Spleen (tissue), 7 donors: ENCODE measurements at regions not wholly inside any gene's neighbourhood (a gene's known extent, or its start where the extent isn't known, plus 50 kb on each side); places are given as distances from the start of the nearest gene placed in this dataset.

Experiments
- CTCF ChIP-seq, 11 experiments: fragments of 200-600 bp in 7 of 11; fragments of 450-650 bp in 4 of 11; sonication (generic) in 4 of 11; IDR thresholded peaks in 8 of 11; conservative IDR thresholded peaks in 3 of 11; 1 replicate in 7 of 11; 2 replicates in 4 of 11; pipeline versions ENCODE4 v1.4.0 to v1.8.0; 2016 to 2021; ENCODE audit warnings: antibody characterized with exemption in 11 of 11, inconsistent platforms in 4 of 11, mild to moderate bottlenecking in 1 of 11
- POLR2A ChIP-seq, 3 donors: fragments of 450-650 bp; IDR thresholded peaks; one replicate each; pipeline ENCODE4 v1.5.1; 2017; ENCODE audit warnings: antibody characterized with exemption in 3 of 3, mild to moderate bottlenecking in 1 of 3
- POLR2AphosphoS5 ChIP-seq, 3 donors: sonication (generic); formaldehyde crosslinking; IDR thresholded peaks; one replicate each; pipeline ENCODE4 v1.5.1; 2017; ENCODE audit warnings: antibody characterized with exemption in 3 of 3
- donor health status: DM: no; HTN: no; CAD: no; lungs with moderate emphysema.
- donor health status: DM: no; HTN: no; CAD: no.
- donor health status: DM: no; HTN: no; CAD: no.

- TF ChIP-seq POLR2AphosphoS5 (IDR thresholded peaks at IDR 0.05) (no peak), POLR2A (IDR thresholded peaks at IDR 0.05) (no peak), CTCF (IDR thresholded peaks at IDR 0.05 in 8 of 11, conservative IDR thresholded peaks at IDR 0.05 in 3 of 11) (no peak)
Observed at GRCh38 chr4:17376205-17376604, 135.7 kb downstream of the QDPR start.
